Dendritic cell treated with granulocyte-macrophage colony-stimulating factor and Interleukin-4, amounts not matched to agents 40 ng/mL and 50 ng/mL, for 4 days (primary cell): ENCODE measurements at regions not wholly inside any gene's neighbourhood (a gene's known extent, or its start where the extent isn't known, plus 50 kb on each side); places are given as distances from the start of the nearest gene placed in this dataset.

Experiments used
- H3K27ac Mint-ChIP-seq: one replicate; pipeline ENCODE4 v1.8.0; 2022; ENCODE audit warnings: mild to moderate bottlenecking, mixed read lengths
- H3K27me3 Mint-ChIP-seq: one replicate; pipeline ENCODE4 v1.8.0; 2022; ENCODE audit warnings: mild to moderate bottlenecking, mixed read lengths
- H3K36me3 Mint-ChIP-seq: one replicate; pipeline ENCODE4 v1.8.0; 2022; ENCODE audit warnings: low read depth, mixed read lengths
- H3K4me1 Mint-ChIP-seq: one replicate; pipeline ENCODE4 v1.8.0; 2022; ENCODE audit warnings: low read depth, mixed read lengths
- H3K4me3 Mint-ChIP-seq: one replicate; pipeline ENCODE4 v1.8.0; 2022; ENCODE audit warnings: mild to moderate bottlenecking, moderate library complexity, mixed read lengths
- H3K9me3 Mint-ChIP-seq: one replicate; pipeline ENCODE4 v1.8.0; 2022; ENCODE audit warnings: mixed read lengths
- intact Hi-C: fragments of 100-400 bp; cut with micrococcal nuclease; formaldehyde crosslinking; loops from one replicate; pipeline ENCODE4 v1.15.0; 2022

GRCh38 chr14:104470588-104470987 lies 109.0 kb upstream of the C14orf180 start:
- Mint-ChIP-seq H3K9me3 (no peaks in the 10 kb centered on the region), H3K27me3 (no peaks in the 10 kb centered on the region), H3K27ac (no peak overlapping the region), H3K4me1 (no peaks in the 10 kb centered on the region), H3K4me3 (no peak overlapping the region), H3K36me3 (no peaks in the 10 kb centered on the region)
- intact Hi-C loops, result no loop called here

GRCh38 chr14:104471114-104471513 lies 108.5 kb upstream of the C14orf180 start:
- H3K4me1 Mint-ChIP-seq, result no peaks in the 10 kb centered on the region
- no peaks in the 10 kb centered on the region for H3K27me3 Mint-ChIP-seq
- H3K36me3 Mint-ChIP-seq, result no peaks in the 10 kb centered on the region
- H3K4me3 Mint-ChIP-seq, result no peak overlapping the region
- H3K9me3 Mint-ChIP-seq, result no peaks in the 10 kb centered on the region
- intact Hi-C loops, result no loop called here
- no peak overlapping the region for H3K27ac Mint-ChIP-seq

DNA sequence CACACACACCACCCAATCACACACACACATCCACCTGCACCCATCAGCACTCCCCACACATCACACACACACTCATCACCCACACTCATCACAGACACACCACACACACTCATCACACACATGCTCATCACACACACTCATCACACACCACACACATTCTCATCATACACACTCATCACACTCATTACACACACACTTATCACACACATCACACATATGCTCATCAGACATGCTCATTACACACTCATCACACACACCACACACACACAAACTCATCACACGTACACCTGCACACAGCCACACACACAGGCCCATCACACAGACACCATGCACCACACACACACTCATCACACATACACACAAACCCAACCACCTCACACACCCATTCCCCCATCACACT lies 107.5 kb upstream of the C14orf180 start:
- H3K4me3 Mint-ChIP-seq, result no peak overlapping the region
- no peaks in the 10 kb centered on the region for H3K4me1 Mint-ChIP-seq
- intact Hi-C loops, result no loop called here
- no peak overlapping the region for H3K27ac Mint-ChIP-seq
- H3K27me3 Mint-ChIP-seq, result no peaks in the 10 kb centered on the region
- no peaks in the 10 kb centered on the region for H3K36me3 Mint-ChIP-seq
- H3K9me3 Mint-ChIP-seq, result no peaks in the 10 kb centered on the region

DNA sequence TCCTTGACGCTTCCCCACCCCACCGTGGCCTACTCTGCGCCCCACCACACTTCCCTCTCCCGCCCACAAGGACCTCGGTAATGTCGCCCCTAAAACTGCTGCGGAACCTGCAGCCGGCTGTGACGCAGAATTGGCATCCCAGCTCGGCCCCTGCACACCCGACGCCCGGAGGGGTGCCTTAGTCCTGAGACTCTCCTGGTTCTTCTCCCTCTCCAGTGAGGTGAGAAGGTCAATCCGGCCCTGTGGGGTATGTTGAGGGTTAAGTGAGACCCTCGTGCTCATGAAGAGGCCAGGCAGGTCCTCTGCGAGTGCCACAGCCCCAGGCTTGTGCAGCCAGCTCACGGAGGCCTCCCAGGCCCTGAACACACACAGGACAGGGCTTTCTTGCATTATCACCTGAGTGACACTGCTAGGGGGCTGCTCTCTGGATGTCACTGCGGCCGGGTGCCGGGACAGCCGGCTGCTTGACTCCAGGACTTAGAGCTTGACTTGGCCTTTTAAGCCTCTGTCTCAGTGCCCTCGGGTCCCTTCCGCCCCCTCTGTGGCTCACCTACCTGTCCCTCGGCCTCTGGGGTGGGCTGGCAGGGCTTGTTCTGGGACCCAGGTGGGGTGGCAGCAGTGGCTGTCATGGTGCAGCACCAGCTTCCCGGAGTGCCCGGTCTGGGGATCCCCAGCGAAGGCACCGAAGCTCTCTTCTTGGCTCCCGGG lies 106.9 kb upstream of the C14orf180 start:
- Mint-ChIP-seq H3K9me3 (no peaks in the 10 kb centered on the region), H3K4me1 (no peaks in the 10 kb centered on the region)
- intact Hi-C loops, result no loop called here

DNA sequence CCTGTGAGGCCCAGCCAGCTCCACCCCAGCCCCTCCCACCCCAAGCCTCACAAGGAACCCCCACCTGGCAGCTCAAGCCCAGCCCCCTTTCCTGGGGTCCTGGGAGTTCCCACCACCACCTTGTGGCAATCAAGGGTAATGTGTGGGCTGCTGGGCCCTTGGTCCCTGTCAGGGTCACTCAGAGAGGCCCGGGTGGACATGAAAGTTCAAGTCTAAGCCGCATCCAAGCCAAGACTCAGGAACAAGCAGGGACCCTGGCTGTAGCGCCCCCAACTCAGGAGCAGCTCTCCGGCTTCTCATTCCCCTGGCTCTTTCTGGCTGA lies 106.4 kb upstream of the C14orf180 start:
- H3K9me3 Mint-ChIP-seq, result no peaks in the 10 kb centered on the region
- no peaks in the 10 kb centered on the region for H3K36me3 Mint-ChIP-seq
- no peak overlapping the region for H3K27ac Mint-ChIP-seq
- intact Hi-C loops, result no loop called here
- H3K4me1 Mint-ChIP-seq, result no peaks in the 10 kb centered on the region
- no peaks in the 10 kb centered on the region for H3K27me3 Mint-ChIP-seq
- H3K4me3 Mint-ChIP-seq, result no peak overlapping the region

More for the DNA sequence above, 106.9 kb upstream of the C14orf180 start:
- H3K27me3 Mint-ChIP-seq, result no peaks in the 10 kb centered on the region
- no peak overlapping the region for H3K4me3 Mint-ChIP-seq
- H3K27ac Mint-ChIP-seq, result no peak overlapping the region
- H3K36me3 Mint-ChIP-seq, result no peaks in the 10 kb centered on the region

DNA sequence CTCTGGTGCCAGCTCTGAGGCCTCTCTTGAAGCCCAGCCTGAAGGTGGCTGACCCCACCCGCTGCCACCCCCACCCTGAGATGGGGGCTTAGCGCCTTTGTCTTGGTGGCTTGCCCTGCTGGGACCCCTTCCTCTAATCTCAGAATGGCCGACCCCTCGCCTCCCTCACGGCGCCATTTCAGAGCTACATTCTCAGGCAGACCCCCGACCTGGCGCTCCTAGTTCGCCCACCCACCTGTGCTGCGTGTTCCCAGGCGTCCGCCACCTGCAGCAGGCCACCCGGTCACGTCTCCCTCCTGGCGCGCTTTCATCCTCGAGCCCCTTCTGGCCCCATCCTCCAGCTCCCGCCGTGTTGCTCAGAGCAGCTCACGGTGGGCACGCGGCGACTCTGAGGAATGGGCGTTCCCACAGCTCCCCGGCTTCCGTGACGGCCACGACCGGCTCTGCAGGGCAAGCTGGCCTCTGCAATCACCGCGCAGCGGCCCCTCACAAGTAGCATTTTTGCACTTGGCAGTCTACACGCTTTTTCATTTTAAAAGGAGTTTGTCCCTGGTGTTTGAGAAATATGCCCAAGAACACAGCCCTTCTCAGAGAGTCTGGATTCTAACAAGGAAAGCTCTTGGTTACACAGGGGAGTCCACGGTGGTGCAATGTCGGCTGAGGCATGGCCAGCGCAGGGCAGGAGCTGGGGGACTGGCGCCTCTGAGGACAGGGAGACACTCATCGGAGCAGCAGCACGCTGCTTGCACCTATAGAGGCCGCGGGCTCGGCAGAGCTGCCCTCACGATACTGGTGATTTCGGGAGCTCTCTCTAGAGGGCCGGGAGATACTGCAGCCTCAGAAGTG lies 105.7 kb upstream of the C14orf180 start:
- Mint-ChIP-seq H3K36me3 (no peaks in the 10 kb centered on the region), H3K4me1 (no peaks in the 10 kb centered on the region), H3K4me3 (no peak overlapping the region), H3K9me3 (no peaks in the 10 kb centered on the region), H3K27ac (no peak overlapping the region), H3K27me3 (no peaks in the 10 kb centered on the region)
- intact Hi-C loops, result no loop called here

- H3K27ac Mint-ChIP-seq, result no peak overlapping the region
- intact Hi-C loops, result no loop called here
- H3K4me1 Mint-ChIP-seq, result no peaks in the 10 kb centered on the region
Measured at GRCh38 chr14:104474495-104475213, 104.9 kb upstream of the C14orf180 start.

GRCh38 chr14:104475256-104475655 lies 104.3 kb upstream of the C14orf180 start:
- Mint-ChIP-seq H3K4me1 (no peaks in the 10 kb centered on the region), H3K4me3 (no peak overlapping the region), H3K36me3 (no peaks in the 10 kb centered on the region), H3K27ac (no peak overlapping the region), H3K27me3 (no peaks in the 10 kb centered on the region), H3K9me3 (no peaks in the 10 kb centered on the region)
- intact Hi-C loops, result no loop called here

More at GRCh38 chr14:104474495-104475213, 104.9 kb upstream of the C14orf180 start:
- H3K9me3 Mint-ChIP-seq, result no peaks in the 10 kb centered on the region
- no peaks in the 10 kb centered on the region for H3K36me3 Mint-ChIP-seq
- no peaks in the 10 kb centered on the region for H3K27me3 Mint-ChIP-seq
- H3K4me3 Mint-ChIP-seq, result no peak overlapping the region

DNA sequence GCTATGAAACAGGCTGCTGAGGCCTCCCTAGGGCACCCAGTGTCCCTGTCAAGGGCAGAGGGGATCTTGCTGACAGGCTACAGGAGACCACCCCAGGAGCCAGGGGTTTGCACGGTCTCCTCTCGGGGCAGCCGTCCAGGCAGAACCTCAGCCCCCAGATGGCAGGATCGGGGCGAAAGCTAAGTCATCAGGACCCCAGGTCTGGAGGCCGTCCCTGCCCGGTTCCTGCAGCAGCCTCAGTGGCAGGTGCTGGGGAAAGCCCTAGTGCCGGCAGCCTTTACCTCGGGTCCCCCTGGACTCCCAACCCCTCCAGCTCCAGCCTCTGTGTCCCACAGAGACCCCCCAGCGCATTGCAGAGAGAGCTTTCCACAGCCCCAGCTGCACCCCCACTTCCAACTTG lies 103.8 kb upstream of the C14orf180 start:
- no peaks in the 10 kb centered on the region for H3K27me3 Mint-ChIP-seq

GRCh38 chr14:104476437-104476836 lies 103.1 kb upstream of the C14orf180 start:
- no peak overlapping the region for H3K27ac Mint-ChIP-seq
- intact Hi-C loops, result no loop called here
- no peak overlapping the region for H3K4me3 Mint-ChIP-seq
- H3K36me3 Mint-ChIP-seq, result no peaks in the 10 kb centered on the region
- no peaks in the 10 kb centered on the region for H3K27me3 Mint-ChIP-seq
- no peaks in the 10 kb centered on the region for H3K4me1 Mint-ChIP-seq
- peaks cover 9% of the 10 kb centered on the region for H3K9me3 Mint-ChIP-seq

More for the DNA sequence above, 103.8 kb upstream of the C14orf180 start:
- intact Hi-C loops, result no loop called here
- Mint-ChIP-seq H3K9me3 (peaks cover 3% of the 10 kb centered on the region), H3K4me1 (no peaks in the 10 kb centered on the region), H3K27ac (no peak overlapping the region), H3K4me3 (no peak overlapping the region), H3K36me3 (no peaks in the 10 kb centered on the region)

GRCh38 chr14:104477117-104477623 lies 102.4 kb upstream of the C14orf180 start:
- Mint-ChIP-seq H3K9me3 (peaks cover 17% of the 10 kb centered on the region), H3K36me3 (no peaks in the 10 kb centered on the region), H3K4me3 (no peak overlapping the region), H3K27me3 (no peaks in the 10 kb centered on the region), H3K27ac (no peak overlapping the region), H3K4me1 (no peaks in the 10 kb centered on the region)
- intact Hi-C loops, result no loop called here

GRCh38 chr14:104477666-104478380 lies 101.7 kb upstream of the C14orf180 start:
- H3K9me3 Mint-ChIP-seq, result peaks cover 23% of the 10 kb centered on the region
- H3K27ac Mint-ChIP-seq, result no peak overlapping the region
- no peaks in the 10 kb centered on the region for H3K4me1 Mint-ChIP-seq
- H3K27me3 Mint-ChIP-seq, result no peaks in the 10 kb centered on the region
- intact Hi-C loops, result no loop called here
- no peak overlapping the region for H3K4me3 Mint-ChIP-seq
- H3K36me3 Mint-ChIP-seq, result no peaks in the 10 kb centered on the region

DNA sequence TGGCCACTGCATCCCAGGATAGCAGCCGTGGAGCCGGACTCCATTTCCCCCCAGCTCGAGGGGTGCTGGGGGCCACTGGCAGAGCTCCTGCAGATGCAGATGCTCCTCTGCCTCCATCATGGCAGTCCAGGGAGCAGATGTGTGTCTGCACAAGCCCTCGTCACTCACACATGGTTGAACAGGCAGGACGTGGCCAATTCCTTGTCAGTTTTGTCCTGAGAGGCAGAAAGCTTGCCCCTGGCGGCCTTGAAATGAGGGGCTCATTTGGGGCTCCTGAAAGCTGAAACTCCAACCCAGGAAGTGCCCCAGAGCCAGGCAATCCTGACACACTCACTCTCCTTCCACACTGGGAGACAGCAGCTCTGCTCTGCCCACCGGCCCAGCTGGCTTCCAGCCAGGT lies 100.9 kb upstream of the C14orf180 start:
- Mint-ChIP-seq H3K27me3 (no peaks in the 10 kb centered on the region), H3K9me3 (peaks cover 31% of the 10 kb centered on the region), H3K4me1 (no peaks in the 10 kb centered on the region), H3K4me3 (no peak overlapping the region), H3K27ac (no peak overlapping the region), H3K36me3 (no peaks in the 10 kb centered on the region)
- intact Hi-C loops, result no loop called here
